GM23338 (cell line): ENCODE measurements at regions not wholly inside any gene's neighbourhood (a gene's known extent, or its start where the extent isn't known, plus 50 kb on each side); places are given as distances from the start of the nearest gene placed in this dataset.

Source experiments
- EZH2 ChIP-seq: fragments of 200-600 bp; sonication (generic); IDR thresholded peaks from one replicate; pipeline ENCODE4 v1.8.0; 2017; ENCODE audit warnings: antibody characterized with exemption, mild to moderate bottlenecking, low read depth; ENCODE audit not compliant: unreplicated experiment
- EZH2phosphoT487 ChIP-seq: fragments of 200-600 bp; sonication (generic); IDR thresholded peaks from one replicate; pipeline ENCODE4 v1.8.1; 2018; ENCODE audit warnings: antibody characterized with exemption; ENCODE audit not compliant: unreplicated experiment
- POLR2AphosphoS5 ChIP-seq: IDR thresholded peaks from 2 replicates; pipeline ENCODE4 v1.6.1; 2016; ENCODE audit warnings: antibody characterized with exemption, low read depth
- TF ChIP-seq, protein P1 (sequence below), 2 experiments: fragments of 200-600 bp in 1 of 2; sonication (generic) in 1 of 2; conservative IDR thresholded peaks; 2 replicates each; pipeline versions ENCODE4 v1.5.1 to v1.6.1; 2016 to 2017; ENCODE audit warnings: antibody characterized with exemption in 2 of 2, low read depth in 2 of 2, mild to moderate bottlenecking in 2 of 2, moderate library complexity in 1 of 2
- TF ChIP-seq, protein P2 (sequence below): IDR thresholded peaks from 2 replicates; pipeline ENCODE4 v1.6.1; 2016; ENCODE audit warnings: antibody characterized with exemption

DNA sequence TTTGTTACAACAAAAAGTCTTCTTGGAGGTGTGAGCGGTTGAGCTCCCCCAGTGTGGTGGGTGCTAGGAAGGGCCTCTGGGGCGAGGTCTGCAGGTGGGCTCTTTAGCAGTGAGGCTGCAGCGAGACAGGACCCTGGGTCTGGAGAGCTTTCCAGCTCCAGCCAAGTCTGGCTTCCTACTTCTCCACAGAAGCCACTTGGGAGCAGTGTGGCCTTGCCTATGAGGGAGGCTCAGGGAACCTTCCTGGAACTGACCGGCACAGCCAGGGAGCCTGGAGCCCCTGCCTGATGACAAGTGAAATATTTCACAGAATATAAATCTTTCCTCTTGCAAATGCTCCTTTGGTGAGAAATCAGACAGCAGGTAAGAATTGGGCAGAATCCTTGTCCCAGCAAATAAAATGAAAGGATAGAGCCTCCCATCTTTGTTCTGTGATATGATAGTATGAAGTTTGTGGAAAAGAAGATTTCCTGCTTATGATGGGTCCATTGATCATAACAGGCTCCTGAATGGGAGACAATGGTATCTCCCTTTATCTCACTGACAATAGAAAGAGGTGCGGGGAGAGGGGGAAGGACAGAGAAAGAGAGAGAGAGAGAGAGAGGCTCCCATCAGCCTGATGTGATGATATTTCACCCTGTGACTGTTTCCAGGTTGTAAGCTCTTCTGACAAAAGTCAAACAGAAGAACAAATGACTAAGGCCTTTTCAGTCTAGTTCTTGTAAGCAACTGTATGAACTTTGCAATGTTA lies 289.8 kb upstream of the SPRED2 start:
- TF ChIP-seq POLR2AphosphoS5 = no peak
- TF ChIP-seq EZH2 = no peak
- TF ChIP-seq, protein P1, sequence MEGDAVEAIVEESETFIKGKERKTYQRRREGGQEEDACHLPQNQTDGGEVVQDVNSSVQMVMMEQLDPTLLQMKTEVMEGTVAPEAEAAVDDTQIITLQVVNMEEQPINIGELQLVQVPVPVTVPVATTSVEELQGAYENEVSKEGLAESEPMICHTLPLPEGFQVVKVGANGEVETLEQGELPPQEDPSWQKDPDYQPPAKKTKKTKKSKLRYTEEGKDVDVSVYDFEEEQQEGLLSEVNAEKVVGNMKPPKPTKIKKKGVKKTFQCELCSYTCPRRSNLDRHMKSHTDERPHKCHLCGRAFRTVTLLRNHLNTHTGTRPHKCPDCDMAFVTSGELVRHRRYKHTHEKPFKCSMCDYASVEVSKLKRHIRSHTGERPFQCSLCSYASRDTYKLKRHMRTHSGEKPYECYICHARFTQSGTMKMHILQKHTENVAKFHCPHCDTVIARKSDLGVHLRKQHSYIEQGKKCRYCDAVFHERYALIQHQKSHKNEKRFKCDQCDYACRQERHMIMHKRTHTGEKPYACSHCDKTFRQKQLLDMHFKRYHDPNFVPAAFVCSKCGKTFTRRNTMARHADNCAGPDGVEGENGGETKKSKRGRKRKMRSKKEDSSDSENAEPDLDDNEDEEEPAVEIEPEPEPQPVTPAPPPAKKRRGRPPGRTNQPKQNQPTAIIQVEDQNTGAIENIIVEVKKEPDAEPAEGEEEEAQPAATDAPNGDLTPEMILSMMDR (conservative IDR thresholded peaks at IDR 0.05; ENCODE audit: low read depth in 2 of 2) = peak; percentile 47 to 80
- TF ChIP-seq, protein P2, sequence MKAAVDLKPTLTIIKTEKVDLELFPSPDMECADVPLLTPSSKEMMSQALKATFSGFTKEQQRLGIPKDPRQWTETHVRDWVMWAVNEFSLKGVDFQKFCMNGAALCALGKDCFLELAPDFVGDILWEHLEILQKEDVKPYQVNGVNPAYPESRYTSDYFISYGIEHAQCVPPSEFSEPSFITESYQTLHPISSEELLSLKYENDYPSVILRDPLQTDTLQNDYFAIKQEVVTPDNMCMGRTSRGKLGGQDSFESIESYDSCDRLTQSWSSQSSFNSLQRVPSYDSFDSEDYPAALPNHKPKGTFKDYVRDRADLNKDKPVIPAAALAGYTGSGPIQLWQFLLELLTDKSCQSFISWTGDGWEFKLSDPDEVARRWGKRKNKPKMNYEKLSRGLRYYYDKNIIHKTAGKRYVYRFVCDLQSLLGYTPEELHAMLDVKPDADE = no peak
- no peak for TF ChIP-seq EZH2phosphoT487
